ENCODE measurements at regions not wholly inside any gene's neighbourhood (a gene's known extent, or its start where the extent isn't known, plus 50 kb on each side); places are given as distances from the start of the nearest gene placed in this dataset.

DNA sequence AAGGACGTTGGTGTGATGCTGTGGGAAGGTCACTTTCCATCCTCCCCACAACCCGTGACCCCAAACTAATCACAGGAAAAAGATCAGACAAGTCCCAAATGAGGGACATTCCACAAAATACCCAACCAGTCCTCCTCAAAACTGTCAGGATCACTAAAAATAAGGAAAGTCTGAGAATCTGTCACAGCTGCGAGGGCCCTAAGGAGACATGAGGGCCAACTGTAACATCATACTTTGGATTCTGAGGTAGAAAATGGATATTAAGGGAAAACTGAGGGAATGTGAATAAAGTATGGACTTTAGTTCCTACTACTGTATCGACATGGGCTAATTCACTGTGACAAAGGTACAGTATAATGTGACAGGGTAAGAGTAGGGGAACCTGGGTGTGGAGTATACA, 85.1 kb upstream of the FAM20C start:
- H3K27me3 ChIP-seq (ENCODE audit: control insufficient read depth in 2 of 2, insufficient read depth in 2 of 2, low read length in 2 of 2) = no peaks in the 10 kb centered on the region
- H2AFZ ChIP-seq (ENCODE audit: insufficient read depth, low read depth, low read length, poor library complexity, severe bottlenecking) = no peak overlapping the region
- H3K4me2 ChIP-seq (replicated peaks; ENCODE audit: extremely low read depth, low read length, poor library complexity, severe bottlenecking) = no peak overlapping the region
- H3K9ac ChIP-seq (ENCODE audit: insufficient read depth, low read length, poor library complexity, severe bottlenecking) = no peak overlapping the region
- no peak overlapping the region for H3K4me3 ChIP-seq (replicated peaks in 1 of 3; ENCODE audit: low read depth in 2 of 3, low read length in 3 of 3)
- no peaks in the 10 kb centered on the region for H3K79me2 ChIP-seq (ENCODE audit: insufficient read depth, low read length)
- no CpG with 5 or more reads among the region's 4 CpGs for WGBS (ENCODE audit: insufficient coverage)
- Mint-ChIP-seq H3K4me1 (peaks cover 38% of the 10 kb centered on the region), H3K9me3 (peaks cover 4 to 12% (median 6%) of the 10 kb centered on the region in 7 donors), H3K4me3 (no peak overlapping the region), H3K36me3 (peaks cover 0 to 3% of the 10 kb centered on the region in 2 donors), H3K27ac (no peak overlapping the region), H3K27me3 (ENCODE audit: low read depth in 3 of 3) (peaks cover 0 to 4% (median 3%) of the 10 kb centered on the region in 3 donors)
- H3K9me3 ChIP-seq (replicated peaks in 1 of 2; ENCODE audit: control insufficient read depth in 1 of 2, insufficient read depth in 1 of 2, low read length in 2 of 2) = peaks cover 0 to 11% of the 10 kb centered on the region in 2 donors
- intact Hi-C loops (cut with micrococcal nuclease) = no loop called here
- H3K36me3 ChIP-seq (replicated peaks in 1 of 2; ENCODE audit: control insufficient read depth in 1 of 2, insufficient read depth in 2 of 2, low read length in 2 of 2) = no peaks in the 10 kb centered on the region
- H3K27ac ChIP-seq (ENCODE audit: low read depth in 1 of 2, low read length in 2 of 2) = no peak overlapping the region
- DNase-seq = no peak
- H3K4me1 ChIP-seq (ENCODE audit: control insufficient read depth in 1 of 2, insufficient read depth in 2 of 2, low read length in 2 of 2) = peaks cover 8 to 24% of the 10 kb centered on the region in 2 donors
- H4K20me1 ChIP-seq (ENCODE audit: insufficient read depth, low read length) = no peaks in the 10 kb centered on the region
- TF ChIP-seq, protein P1, sequence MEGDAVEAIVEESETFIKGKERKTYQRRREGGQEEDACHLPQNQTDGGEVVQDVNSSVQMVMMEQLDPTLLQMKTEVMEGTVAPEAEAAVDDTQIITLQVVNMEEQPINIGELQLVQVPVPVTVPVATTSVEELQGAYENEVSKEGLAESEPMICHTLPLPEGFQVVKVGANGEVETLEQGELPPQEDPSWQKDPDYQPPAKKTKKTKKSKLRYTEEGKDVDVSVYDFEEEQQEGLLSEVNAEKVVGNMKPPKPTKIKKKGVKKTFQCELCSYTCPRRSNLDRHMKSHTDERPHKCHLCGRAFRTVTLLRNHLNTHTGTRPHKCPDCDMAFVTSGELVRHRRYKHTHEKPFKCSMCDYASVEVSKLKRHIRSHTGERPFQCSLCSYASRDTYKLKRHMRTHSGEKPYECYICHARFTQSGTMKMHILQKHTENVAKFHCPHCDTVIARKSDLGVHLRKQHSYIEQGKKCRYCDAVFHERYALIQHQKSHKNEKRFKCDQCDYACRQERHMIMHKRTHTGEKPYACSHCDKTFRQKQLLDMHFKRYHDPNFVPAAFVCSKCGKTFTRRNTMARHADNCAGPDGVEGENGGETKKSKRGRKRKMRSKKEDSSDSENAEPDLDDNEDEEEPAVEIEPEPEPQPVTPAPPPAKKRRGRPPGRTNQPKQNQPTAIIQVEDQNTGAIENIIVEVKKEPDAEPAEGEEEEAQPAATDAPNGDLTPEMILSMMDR (IDR thresholded peaks at IDR 0.05) = no peak

DNA sequence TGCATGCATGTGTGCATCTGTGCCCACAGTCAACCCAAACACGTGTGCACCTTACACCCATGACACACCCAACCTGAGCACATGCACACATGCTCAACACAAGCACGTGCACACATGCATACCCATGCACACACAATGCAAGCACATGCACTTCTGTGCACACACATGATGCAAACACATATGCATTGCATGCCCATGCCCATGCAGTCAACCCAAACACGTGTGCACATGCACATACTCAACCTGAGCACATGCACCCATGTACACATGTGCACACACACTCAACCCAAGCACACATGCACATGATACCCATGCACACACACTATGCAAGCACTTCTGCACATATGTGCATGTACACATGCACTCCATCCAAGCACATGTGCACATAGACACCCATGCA, 84.5 kb upstream of the FAM20C start:
- TF ChIP-seq, protein P1 (IDR thresholded peaks at IDR 0.05) = no peak
- Mint-ChIP-seq H3K4me3 (no peak overlapping the region), H3K36me3 (peaks cover 0 to 5% of the 10 kb centered on the region in 2 donors), H3K9me3 (peaks cover 0 to 8% (median 3%) of the 10 kb centered on the region in 7 donors), H3K4me1 (peaks cover 39% of the 10 kb centered on the region), H3K27ac (no peak overlapping the region), H3K27me3 (ENCODE audit: low read depth in 3 of 3) (peaks cover 0 to 4% (median 3%) of the 10 kb centered on the region in 3 donors)
- no peaks in the 10 kb centered on the region for H3K27me3 ChIP-seq (ENCODE audit: control insufficient read depth in 2 of 2, insufficient read depth in 2 of 2, low read length in 2 of 2)
- intact Hi-C loops (cut with micrococcal nuclease) = no loop called here
- no peak overlapping the region for H3K9ac ChIP-seq (ENCODE audit: insufficient read depth, low read length, poor library complexity, severe bottlenecking)
- H3K79me2 ChIP-seq (ENCODE audit: insufficient read depth, low read length) = no peaks in the 10 kb centered on the region
- H3K4me1 ChIP-seq (ENCODE audit: control insufficient read depth in 1 of 2, insufficient read depth in 2 of 2, low read length in 2 of 2) = peaks cover 9 to 24% of the 10 kb centered on the region in 2 donors
- no peak overlapping the region for H3K4me3 ChIP-seq (replicated peaks in 1 of 3; ENCODE audit: low read depth in 2 of 3, low read length in 3 of 3)
- no peaks in the 10 kb centered on the region for H4K20me1 ChIP-seq (ENCODE audit: insufficient read depth, low read length)
- H3K27ac ChIP-seq (ENCODE audit: low read depth in 1 of 2, low read length in 2 of 2) = no peak overlapping the region
- 100% methylated on average over 3 of the region's 3 CpGs for WGBS (ENCODE audit: insufficient coverage)
- no peak overlapping the region for H2AFZ ChIP-seq (ENCODE audit: insufficient read depth, low read depth, low read length, poor library complexity, severe bottlenecking)
- peaks cover 0 to 4% of the 10 kb centered on the region in 2 donors for H3K9me3 ChIP-seq (replicated peaks in 1 of 2; ENCODE audit: control insufficient read depth in 1 of 2, insufficient read depth in 1 of 2, low read length in 2 of 2)
- no peak overlapping the region for H3K4me2 ChIP-seq (replicated peaks; ENCODE audit: extremely low read depth, low read length, poor library complexity, severe bottlenecking)
- DNase-seq = peak in 1 of 3 donors; percentile 2
- no peaks in the 10 kb centered on the region for H3K36me3 ChIP-seq (replicated peaks in 1 of 2; ENCODE audit: control insufficient read depth in 1 of 2, insufficient read depth in 2 of 2, low read length in 2 of 2)

Data from CD14-positive monocyte (primary cell).